GM12875 (cell line): ENCODE measurements at regions not wholly inside any gene's neighbourhood (a gene's known extent, or its start where the extent isn't known, plus 50 kb on each side); places are given as distances from the start of the nearest gene placed in this dataset.

ENCODE experiments used
- H3K4me3 ChIP-seq: one replicate; pipeline ENCODE4 v1.5.1; 2011; ENCODE audit warnings: low read depth, low read length, control low read depth
- CTCF ChIP-seq: IDR thresholded peaks from 2 replicates; pipeline ENCODE4 v1.5.1; 2011; ENCODE audit warnings: low read depth, mild to moderate bottlenecking, control low read depth, inconsistent platforms, low read length, moderate library complexity, borderline replicate concordance; ENCODE audit not compliant: insufficient read depth

GRCh38 chr5:12269164-12269563, 364.9 kb upstream of the CTNND2 start:
- TF ChIP-seq CTCF = no peak

GRCh38 chr5:12258549-12258948, 354.3 kb upstream of the CTNND2 start:
- H3K4me3 ChIP-seq = no peak overlapping the region
- no peak for TF ChIP-seq CTCF

More at GRCh38 chr5:12269164-12269563, 364.9 kb upstream of the CTNND2 start:
- no peak overlapping the region for H3K4me3 ChIP-seq

GRCh38 chr5:12250454-12250853, 346.2 kb upstream of the CTNND2 start:
- H3K4me3 ChIP-seq = no peak overlapping the region
- no peak for TF ChIP-seq CTCF

GRCh38 chr5:12248831-12249230, 344.6 kb upstream of the CTNND2 start:
- TF ChIP-seq CTCF = no peak
- H3K4me3 ChIP-seq = no peak overlapping the region

GRCh38 chr5:12246036-12246435, 341.8 kb upstream of the CTNND2 start:
- no peak for TF ChIP-seq CTCF
- no peak overlapping the region for H3K4me3 ChIP-seq

- no peak overlapping the region for H3K4me3 ChIP-seq
- TF ChIP-seq CTCF = no peak
Observed at GRCh38 chr5:12245429-12245828, 341.2 kb upstream of the CTNND2 start.

- no peak overlapping the region for H3K4me3 ChIP-seq
- TF ChIP-seq CTCF = no peak
Observed at GRCh38 chr5:12242950-12243888, 339.0 kb upstream of the CTNND2 start.
